VCaP (cell line): ENCODE measurements at regions not wholly inside any gene's neighbourhood (a gene's known extent, or its start where the extent isn't known, plus 50 kb on each side); places are given as distances from the start of the nearest gene placed in this dataset.

ENCODE experiments used
- H3K27ac ChIP-seq: fragments of 450-650 bp; 2 replicates; pipeline ENCODE4 v1.5.1; 2017
- CTCF ChIP-seq: fragments of 450-650 bp; conservative IDR thresholded peaks from 2 replicates; pipeline ENCODE4 v1.5.1; 2017; ENCODE audit warnings: mild to moderate bottlenecking, moderate library complexity

- no peak for TF ChIP-seq CTCF
- H3K27ac ChIP-seq: no peak overlapping the region
Observed at GRCh38 chr7:38002689-38003088, 82.2 kb downstream of the EPDR1 start.

GRCh38 chr7:38006559-38006958 lies 86.1 kb downstream of the EPDR1 start:
- H3K27ac ChIP-seq: no peak overlapping the region
- no peak for TF ChIP-seq CTCF

- no peak overlapping the region for H3K27ac ChIP-seq
- no peak for TF ChIP-seq CTCF
Observed at GRCh38 chr7:38007096-38007495, 86.7 kb downstream of the EPDR1 start.

GRCh38 chr7:38013246-38013645 lies 92.8 kb downstream of the EPDR1 start:
- H3K27ac ChIP-seq: no peak overlapping the region
- TF ChIP-seq CTCF: no peak

GRCh38 chr7:38016567-38016966 lies 96.1 kb downstream of the EPDR1 start:
- no peak for TF ChIP-seq CTCF
- no peak overlapping the region for H3K27ac ChIP-seq

GRCh38 chr7:38017320-38017719 lies 96.9 kb downstream of the EPDR1 start:
- H3K27ac ChIP-seq: no peak overlapping the region
- no peak for TF ChIP-seq CTCF

- no peak overlapping the region for H3K27ac ChIP-seq
- TF ChIP-seq CTCF: no peak
Observed at GRCh38 chr7:38020121-38020785, 99.8 kb downstream of the EPDR1 start.
